ENCODE measurements at regions not wholly inside any gene's neighbourhood (a gene's known extent, or its start where the extent isn't known, plus 50 kb on each side); places are given as distances from the start of the nearest gene placed in this dataset.
"Not testable (repeated sequence)": the region's sequence is repeated elsewhere in the genome, so short reads cannot be mapped to it uniquely, and the experiment has no call there.

DNA sequence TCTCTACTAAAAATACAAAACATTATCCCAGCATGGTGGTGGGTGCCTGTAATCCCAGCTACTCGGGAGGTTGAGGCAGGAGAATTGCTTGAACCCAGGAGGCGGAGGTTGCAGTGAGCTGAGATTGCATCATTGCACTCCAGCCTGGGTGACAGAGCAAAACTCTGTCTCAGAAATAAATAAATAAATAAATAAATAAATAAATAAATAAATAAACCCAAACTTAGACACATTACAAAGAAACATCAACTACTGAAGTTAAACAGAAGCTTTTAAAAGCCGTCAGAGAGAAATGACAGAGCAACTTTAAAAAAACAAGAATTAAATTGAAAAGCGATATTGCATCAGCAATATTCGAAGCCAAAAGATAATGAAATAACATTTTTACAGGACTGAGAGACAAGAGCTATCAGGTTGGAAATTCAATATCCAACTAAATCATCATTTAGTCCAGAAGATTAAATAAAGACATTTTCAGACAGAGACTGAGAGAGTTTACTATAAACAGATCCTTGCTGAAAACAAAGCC, 115.1 kb upstream of the FUNDC1 start:
- H3K4me3 Mint-ChIP-seq; DNase-seq; CTCF ChIA-PET; H3K27me3 Mint-ChIP-seq; H3K4me1 Mint-ChIP-seq; H3K27ac Mint-ChIP-seq; H3K9me3 Mint-ChIP-seq; POLR2A ChIA-PET; H3K36me3 Mint-ChIP-seq (ENCODE audit: low read depth): not testable (repeated sequence)

DNA sequence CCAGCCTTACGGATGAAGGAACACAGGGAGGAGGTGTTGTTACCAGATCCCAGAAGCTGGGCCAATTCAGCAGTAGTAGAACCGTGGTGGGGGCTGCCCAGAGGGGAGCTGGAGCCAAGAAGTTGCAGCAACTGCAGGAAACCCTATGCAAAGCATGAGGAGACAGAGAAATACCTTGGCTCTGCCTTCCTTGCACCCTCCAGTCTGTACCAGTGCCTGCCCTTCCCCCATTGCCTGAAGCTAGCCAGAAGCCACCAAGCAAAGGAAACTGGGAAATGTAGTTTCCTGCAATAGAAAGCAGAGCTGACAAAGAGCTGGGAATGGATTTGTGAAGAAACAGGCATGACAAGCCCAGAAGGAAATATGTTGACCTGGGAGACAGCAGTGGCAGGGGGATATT, 108.7 kb upstream of the FUNDC1 start:
- Mint-ChIP-seq H3K27me3 (no peaks in the 10 kb centered on the region), H3K9me3 (no peaks in the 10 kb centered on the region), H3K4me1 (no peaks in the 10 kb centered on the region), H3K27ac (no peak overlapping the region), H3K36me3 (ENCODE audit: low read depth) (no peaks in the 10 kb centered on the region), H3K4me3 (no peak overlapping the region)
- no peak for DNase-seq
- ChIA-PET POLR2A (no interaction called here), CTCF (interaction anchor here (1.5 kb wide), 1 partner anchor 12 kb away, joined by 3 read pairs; no protein-coding TSS in a partner anchor)

DNA sequence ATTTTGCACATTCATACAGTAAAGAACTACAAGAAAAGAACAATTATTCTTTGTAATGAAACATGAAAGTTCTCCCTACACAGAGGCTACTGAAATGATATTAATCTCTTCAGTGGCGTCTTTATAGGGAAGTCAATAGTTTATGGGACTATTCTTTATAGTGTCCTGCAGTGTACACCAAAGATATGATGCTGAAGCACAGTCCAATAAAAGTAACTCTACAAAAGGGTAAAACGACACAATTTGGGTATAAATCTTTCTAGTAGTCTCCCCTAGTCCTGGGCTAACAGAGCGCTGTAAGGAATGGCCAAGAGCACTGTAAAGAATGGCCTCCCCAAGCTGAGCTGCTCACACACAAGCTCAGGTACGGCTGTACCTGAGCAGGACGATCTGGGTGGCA, 101.1 kb upstream of the FUNDC1 start:
- H3K4me3 Mint-ChIP-seq: no peak overlapping the region
- no peaks in the 10 kb centered on the region for H3K9me3 Mint-ChIP-seq
- H3K27ac Mint-ChIP-seq: no peak overlapping the region
- H3K27me3 Mint-ChIP-seq: no peaks in the 10 kb centered on the region
- no peak for DNase-seq
- CTCF ChIA-PET: interaction anchor here (1.0 to 1.2 kb wide), 2 partner anchors 8 to 16 kb away, joined by 3 read pairs; no protein-coding TSS in a partner anchor
- no peaks in the 10 kb centered on the region for H3K36me3 Mint-ChIP-seq (ENCODE audit: low read depth)
- POLR2A ChIA-PET: no interaction called here
- H3K4me1 Mint-ChIP-seq: no peaks in the 10 kb centered on the region

DNA sequence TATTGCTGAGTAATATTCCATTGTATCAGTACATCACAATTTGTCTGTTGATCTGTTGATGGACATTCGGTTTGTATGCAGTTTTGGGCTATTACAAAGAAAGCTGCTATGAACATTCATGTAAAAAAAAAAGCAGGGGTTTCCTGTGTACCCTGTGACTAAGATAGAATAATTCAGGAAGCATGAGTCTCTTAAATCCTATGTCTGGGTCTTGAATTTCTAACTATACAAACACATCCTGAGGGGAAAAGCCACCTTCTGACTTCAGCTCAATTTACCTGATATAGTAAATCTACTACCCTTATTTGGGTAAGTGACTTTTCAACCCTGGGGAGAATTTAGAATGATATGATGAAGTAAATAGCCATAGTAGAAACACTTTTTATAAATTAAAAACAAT, 94.6 kb upstream of the FUNDC1 start:
- CTCF ChIA-PET: no interaction called here
- no peak for DNase-seq
- POLR2A ChIA-PET: no interaction called here
- Mint-ChIP-seq H3K4me1 (no peaks in the 10 kb centered on the region), H3K27ac (no peak overlapping the region), H3K36me3 (ENCODE audit: low read depth) (no peaks in the 10 kb centered on the region), H3K4me3 (no peak overlapping the region), H3K27me3 (no peaks in the 10 kb centered on the region), H3K9me3 (no peaks in the 10 kb centered on the region)

DNA sequence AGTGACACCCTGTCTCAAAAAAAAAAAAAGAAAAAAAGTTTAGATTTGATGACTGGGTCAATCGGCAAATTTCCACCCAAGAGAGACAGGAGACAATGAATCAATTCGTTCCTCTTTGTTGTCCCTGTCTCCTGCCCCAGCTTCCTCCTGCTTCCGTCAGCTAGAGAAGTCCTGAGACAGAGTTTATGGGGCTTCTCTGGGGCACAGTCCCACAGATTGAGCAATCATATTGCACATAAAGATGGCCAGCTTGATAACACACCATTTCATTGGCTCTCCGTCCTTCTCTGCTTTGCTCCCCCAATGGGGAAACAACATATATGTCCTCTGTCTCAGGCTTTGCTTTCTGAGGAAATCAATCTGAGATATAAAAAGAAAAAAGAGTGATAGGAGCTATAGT, 78.4 kb upstream of the FUNDC1 start:
- H3K27ac Mint-ChIP-seq: no peak overlapping the region
- no peaks in the 10 kb centered on the region for H3K4me1 Mint-ChIP-seq
- H3K27me3 Mint-ChIP-seq: no peaks in the 10 kb centered on the region
- no peak for DNase-seq
- H3K4me3 Mint-ChIP-seq: no peak overlapping the region
- CTCF ChIA-PET: no interaction called here
- POLR2A ChIA-PET: no interaction called here
- H3K9me3 Mint-ChIP-seq: no peaks in the 10 kb centered on the region
- H3K36me3 Mint-ChIP-seq (ENCODE audit: low read depth): no peaks in the 10 kb centered on the region

DNA sequence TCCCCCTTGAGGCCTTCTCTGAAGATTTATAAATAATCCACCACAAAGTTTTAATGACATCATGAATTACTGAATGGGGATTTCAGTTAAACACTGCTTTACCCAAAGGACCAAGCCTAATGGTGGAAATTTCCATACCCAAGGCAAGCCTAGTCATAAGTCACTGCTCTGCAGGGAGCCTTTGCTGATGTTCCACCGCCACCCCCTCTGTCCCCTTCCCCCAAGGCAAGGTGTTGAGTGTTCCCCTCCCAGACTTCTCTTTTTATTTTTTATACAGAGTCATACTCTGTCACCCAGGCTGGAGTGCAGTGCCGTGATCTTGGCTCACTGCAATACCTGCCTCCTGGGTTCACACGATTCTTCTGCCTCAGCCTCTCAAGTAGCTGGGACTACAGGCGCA, 76.4 kb upstream of the FUNDC1 start:
- ChIA-PET CTCF (no interaction called here), POLR2A (no interaction called here)
- H3K27ac Mint-ChIP-seq: no peak overlapping the region
- no peak overlapping the region for H3K4me3 Mint-ChIP-seq
- H3K4me1 Mint-ChIP-seq: no peaks in the 10 kb centered on the region
- no peaks in the 10 kb centered on the region for H3K36me3 Mint-ChIP-seq (ENCODE audit: low read depth)
- H3K9me3 Mint-ChIP-seq: no peaks in the 10 kb centered on the region
- DNase-seq: no peak
- H3K27me3 Mint-ChIP-seq: no peaks in the 10 kb centered on the region

DNA sequence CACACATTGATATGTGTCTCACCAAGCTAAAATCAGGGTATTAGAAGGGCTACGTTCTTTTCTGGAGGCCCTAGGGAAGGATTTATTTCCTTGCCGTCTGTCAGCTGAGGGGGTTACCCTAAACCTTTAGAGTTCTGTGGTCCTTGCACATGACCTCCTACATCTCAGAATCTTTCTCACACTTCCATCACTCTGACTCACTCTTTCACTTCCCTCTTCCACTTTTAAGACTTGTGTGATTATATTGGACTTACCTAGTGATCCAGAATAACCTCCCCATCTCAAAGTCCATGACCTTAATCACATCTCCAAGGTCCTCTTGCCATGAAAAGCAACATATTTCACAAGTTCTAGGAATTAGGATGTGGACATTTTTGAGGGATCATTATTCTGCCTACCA, 53.6 kb upstream of the FUNDC1 start:
- ChIA-PET POLR2A (no interaction called here), CTCF (no interaction called here)
- H3K4me3 Mint-ChIP-seq: no peak overlapping the region
- no peaks in the 10 kb centered on the region for H3K36me3 Mint-ChIP-seq (ENCODE audit: low read depth)
- no peaks in the 10 kb centered on the region for H3K4me1 Mint-ChIP-seq
- H3K9me3 Mint-ChIP-seq: no peaks in the 10 kb centered on the region
- no peak overlapping the region for H3K27ac Mint-ChIP-seq
- H3K27me3 Mint-ChIP-seq: no peaks in the 10 kb centered on the region
- no peak for DNase-seq

Data from activated CD4-positive, alpha-beta T cell treated with anti-CD3 and anti-CD28 coated beads, Interleukin-2, amount 10 ng/mL, durations not matched to agents 7 days and 5 days (primary cell).